Activated gamma-delta T cell treated with anti-CD3 and anti-CD28 coated beads, Interleukin-2, amount 50 U/mL, for 16 hours (primary cell): ENCODE measurements at regions not wholly inside any gene's neighbourhood (a gene's known extent, or its start where the extent isn't known, plus 50 kb on each side); places are given as distances from the start of the nearest gene placed in this dataset.
A peak's percentile ranks its signal among the peaks of the same experiment; 100 is the strongest.
"Not testable (repeated sequence)": the region's sequence is repeated elsewhere in the genome, so short reads cannot be mapped to it uniquely, and the experiment has no call there.

Source experiments
- DNase-seq: peaks from one replicate; pipeline ENCODE4 v3.0.0-alpha.2; 2020; ENCODE audit warnings: low read depth

- no peak for DNase-seq
These were observed 204.6 kb upstream of the TSC22D1 start for GRCh38 chr13:44780591-44781280.

GRCh38 chr13:44778761-44779484, 202.8 kb upstream of the TSC22D1 start:
- no peak for DNase-seq

DNA sequence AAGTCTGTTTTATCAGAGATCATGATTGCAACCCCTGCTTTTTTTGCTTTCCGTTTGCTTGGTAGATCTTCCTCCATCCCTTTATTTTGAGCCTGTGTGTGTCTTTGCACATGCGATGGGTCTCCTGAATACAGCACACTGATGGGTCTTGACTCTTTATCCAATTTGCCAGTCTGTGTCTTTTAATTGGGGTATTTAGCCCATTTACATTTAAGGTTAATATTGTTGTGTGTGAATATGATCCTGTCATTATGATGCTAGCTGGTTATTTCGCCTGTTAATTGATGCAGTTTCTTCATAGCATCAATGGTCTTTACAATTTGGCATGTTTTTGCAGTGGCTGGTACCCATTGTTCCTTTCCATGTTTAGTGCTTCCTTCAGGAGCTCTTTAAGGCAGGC, 199.2 kb upstream of the TSC22D1 start:
- not testable (repeated sequence) for DNase-seq

DNA sequence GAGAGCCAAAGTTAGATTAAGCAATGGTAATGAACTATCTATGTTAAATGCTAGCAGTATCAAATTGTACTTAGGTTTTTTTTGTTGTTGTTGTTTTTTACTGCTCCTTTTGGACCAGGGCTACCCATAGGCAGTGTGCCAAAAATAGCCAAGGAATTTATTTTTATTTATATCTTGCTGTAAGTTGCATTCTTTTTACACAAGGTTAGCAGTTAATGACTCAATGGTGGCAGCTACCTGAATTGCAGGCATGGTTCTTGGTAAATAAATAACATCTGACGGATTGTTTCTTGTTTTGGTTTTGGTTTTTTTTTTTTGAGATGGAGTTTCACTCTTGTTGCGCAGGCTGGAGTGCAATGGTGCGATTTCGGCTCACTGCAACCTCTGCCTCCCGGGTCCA, 194.8 kb upstream of the TSC22D1 start:
- DNase-seq: no peak

DNA sequence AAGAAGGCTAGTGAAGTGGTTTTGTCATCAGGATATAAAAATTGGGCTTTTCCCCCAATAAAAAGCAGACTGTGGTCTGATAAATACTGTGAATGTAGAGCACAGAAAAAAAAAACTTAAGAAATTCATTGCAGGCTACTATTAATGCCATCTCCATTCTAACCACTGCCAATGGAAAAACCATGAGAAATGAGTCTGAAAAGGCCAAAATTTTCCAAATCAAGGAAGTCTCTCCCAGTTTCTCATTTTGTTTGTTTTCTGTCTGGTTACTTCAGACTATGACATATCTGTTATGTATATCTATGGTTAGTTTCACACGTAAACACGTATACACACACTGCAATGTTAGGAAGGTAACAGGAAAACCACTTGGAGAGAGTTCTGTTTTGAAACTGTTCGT, 193.6 kb upstream of the TSC22D1 start:
- no peak for DNase-seq

- DNase-seq: no peak
These were observed 192.8 kb upstream of the TSC22D1 start for GRCh38 chr13:44768775-44769581.

GRCh38 chr13:44768239-44768638, 192.1 kb upstream of the TSC22D1 start:
- DNase-seq: peak; percentile 25

DNA sequence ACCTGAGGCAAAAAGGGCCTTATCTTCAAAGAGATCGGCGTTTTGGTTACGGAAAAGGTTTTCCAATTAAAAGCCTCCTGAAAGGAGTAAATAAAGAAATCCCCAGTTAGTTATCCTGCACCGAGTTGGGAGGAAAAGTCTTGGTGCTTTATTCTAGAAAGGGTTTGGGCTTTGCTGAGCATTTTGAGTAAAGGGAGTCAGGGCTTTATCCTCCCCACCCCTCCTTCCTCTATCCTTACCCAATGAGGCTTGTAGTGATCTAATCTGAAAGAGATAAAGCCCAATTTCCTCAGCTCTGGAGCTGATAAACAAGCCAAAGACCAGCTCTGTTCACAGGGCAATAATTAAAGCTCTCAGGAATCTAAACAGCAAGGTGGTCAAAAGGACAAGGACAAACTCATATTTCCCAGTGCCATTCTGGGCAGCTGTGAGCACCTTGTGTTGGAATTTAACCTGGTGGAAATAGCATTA, 188.9 kb upstream of the TSC22D1 start:
- DNase-seq: no peak

DNA sequence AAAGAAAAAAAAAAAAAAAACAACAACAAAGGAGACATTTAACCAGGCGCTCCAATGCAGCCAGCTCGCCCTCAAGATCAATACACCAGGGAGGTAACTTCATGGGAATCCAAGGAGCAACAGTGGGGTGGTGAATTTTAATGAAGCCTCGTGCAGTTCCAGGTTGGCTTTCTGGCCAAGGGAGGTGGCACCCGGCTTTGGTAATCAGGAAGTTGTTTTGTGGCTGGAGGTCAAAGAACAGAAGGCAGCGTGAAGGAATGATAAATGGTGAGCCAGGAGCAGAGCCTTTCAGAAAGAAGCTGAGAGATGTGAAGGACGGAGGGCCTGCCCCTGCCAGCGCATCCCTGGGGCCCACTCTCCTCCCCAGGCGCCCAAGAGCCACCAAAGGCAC, 188.2 kb upstream of the TSC22D1 start:
- no peak for DNase-seq

DNA sequence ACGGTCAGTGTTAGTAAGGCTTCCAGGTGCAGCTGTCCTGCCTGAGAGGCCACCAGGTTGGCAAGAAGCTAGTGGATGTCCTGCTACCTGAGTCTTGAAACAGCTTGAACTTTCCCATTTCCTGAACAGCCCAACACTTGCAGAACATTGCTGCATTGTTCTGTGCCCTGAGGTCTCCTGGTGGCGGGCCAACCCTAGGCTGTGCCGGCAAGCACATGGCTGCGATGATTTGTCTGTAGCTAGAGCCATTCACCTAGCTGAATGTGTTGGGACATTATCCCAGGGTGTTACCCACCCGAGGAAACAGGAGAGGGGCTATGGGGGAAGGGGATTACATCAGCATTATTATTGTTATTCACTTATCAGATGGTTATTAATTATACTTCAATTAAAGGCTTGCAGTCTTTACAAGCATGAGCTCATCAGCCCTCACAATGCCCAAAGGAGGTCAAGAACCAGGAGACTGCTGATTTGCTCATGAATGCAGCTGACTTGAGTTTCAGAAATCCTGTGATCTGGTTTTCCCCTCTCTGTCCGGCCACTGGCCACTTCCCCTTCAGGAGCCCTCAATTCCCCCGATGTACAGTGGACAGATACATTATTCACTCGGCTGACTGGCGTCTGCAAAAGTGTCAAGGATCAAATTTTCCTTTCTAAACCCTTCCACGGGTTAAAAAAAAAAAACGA, 187.6 kb upstream of the TSC22D1 start:
- no peak for DNase-seq

DNA sequence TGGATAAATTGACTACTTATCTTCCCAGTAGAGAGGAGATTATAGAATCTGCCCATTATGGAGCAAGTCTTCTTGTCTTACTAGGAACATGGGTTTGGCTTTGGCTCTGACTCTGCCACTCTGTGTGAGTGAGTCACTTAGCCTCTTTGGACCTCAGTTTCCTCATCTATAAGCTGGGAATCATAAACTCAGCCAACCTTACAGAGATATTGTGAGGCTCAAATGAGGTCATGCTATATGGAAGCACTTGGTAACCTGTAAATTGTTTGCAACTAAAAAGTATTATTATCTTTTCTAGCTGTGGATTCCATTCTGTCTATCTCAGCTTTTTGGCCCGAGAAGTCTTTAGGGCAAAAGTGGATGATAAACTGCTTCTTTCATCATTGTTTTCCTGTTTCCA, 186.8 kb upstream of the TSC22D1 start:
- DNase-seq: no peak

DNA sequence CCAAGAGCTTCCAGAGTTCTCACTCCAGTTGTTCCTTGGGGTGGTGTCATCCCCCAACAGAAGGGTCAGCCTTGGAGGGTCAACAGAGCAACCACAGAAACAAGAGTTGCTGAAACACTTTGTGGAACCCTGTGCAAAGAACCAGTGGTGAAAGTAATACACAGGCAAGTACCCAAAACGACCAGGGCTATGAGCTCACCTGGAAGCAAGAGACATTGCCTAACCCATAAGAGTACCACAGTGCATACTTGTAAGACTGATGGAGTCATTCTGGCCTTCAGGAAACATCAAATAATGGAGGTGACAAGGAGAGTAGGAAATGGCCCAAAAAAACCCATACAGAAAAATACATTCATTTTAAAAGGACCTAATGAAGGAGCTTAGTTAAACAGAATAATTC, 184.3 kb upstream of the TSC22D1 start:
- DNase-seq: no peak

- DNase-seq: no peak
These were observed 183.5 kb upstream of the TSC22D1 start for GRCh38 chr13:44759384-44760360.

DNA sequence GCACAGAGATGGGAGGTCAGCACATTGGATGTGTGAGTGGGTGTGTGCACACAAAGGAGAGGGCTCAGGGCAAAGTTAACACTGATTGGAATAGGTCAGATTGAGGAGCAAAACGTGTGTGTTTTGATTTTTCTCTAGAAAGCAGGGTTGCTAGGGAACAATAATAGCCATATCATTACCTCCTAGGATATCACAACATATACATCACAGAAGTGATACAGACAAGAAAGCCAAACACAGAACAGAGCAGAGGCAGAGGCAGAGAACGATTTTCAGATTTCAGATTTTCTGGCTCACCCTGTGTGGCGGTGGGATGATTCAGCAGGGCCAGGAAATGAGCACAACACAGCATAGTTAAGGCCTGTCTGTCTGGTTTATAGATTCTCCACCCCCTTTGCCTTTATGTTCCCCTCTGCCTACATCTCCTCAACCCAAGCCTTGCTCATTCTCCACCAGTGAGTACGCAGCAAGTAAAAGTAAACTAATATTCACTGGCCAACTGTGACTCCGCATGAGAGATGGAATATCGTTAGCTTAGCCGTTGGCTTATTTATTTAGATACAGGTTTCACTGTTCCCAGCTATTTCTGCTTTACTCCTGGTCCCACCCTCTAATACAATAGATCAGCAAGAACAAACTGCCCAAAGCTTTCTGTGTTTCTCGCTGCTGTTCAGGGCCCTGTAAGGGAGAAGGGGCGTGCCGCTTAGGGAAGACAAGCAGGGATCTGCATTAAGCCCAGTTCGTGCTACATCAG, 182.7 kb upstream of the TSC22D1 start:
- no peak for DNase-seq

- no peak for DNase-seq
These were observed 181.5 kb upstream of the TSC22D1 start for GRCh38 chr13:44757671-44758070.

- DNase-seq: no peak
These were observed 180.2 kb upstream of the TSC22D1 start for GRCh38 chr13:44756276-44756810.

- no peak for DNase-seq
These were observed 179.7 kb upstream of the TSC22D1 start for GRCh38 chr13:44755872-44756271.

GRCh38 chr13:44752164-44752563, 176.0 kb upstream of the TSC22D1 start:
- DNase-seq: no peak

- DNase-seq: no peak
These were observed 174.5 kb upstream of the TSC22D1 start for GRCh38 chr13:44750630-44751029.

GRCh38 chr13:44749906-44750305, 173.8 kb upstream of the TSC22D1 start:
- DNase-seq: no peak
